Upper lobe of left lung (tissue), 4 donors: ENCODE measurements at regions not wholly inside any gene's neighbourhood (a gene's known extent, or its start where the extent isn't known, plus 50 kb on each side); places are given as distances from the start of the nearest gene placed in this dataset.

Experiments used
- POLR2AphosphoS5 ChIP-seq, 2 donors: sonication (generic); formaldehyde crosslinking; IDR thresholded peaks; one replicate each; pipeline ENCODE4 v1.5.1; 2017; ENCODE audit warnings: antibody characterized with exemption in 2 of 2
- TF ChIP-seq, protein P1 (sequence below), 6 experiments: fragments of 450-650 bp in 4 of 6; fragments of 200-600 bp in 2 of 6; sonication (generic) in 2 of 6; IDR thresholded peaks; one replicate each; pipeline ENCODE4 v1.5.1; 2016 to 2019; ENCODE audit warnings: antibody characterized with exemption in 6 of 6

DNA sequence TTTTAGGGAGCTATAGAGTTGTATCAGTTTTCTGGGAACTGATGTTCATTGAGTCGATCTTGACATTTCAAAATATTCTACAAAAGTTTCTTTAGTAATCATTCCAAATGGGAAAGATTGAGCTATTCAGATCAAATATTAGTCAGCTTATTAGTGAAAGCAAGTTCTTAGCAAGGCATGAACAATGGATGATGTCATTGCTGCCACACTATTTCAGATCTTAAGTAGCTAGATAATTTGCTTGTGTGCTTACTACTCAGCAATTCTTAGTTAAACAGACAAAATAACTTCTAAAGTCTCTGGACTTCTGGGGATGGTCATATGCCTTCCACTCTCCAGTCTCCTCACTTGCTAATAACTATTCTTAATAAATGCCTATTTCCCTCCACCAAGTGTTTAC is 69.0 kb upstream of the CDH8 start:
- TF ChIP-seq, protein P1, sequence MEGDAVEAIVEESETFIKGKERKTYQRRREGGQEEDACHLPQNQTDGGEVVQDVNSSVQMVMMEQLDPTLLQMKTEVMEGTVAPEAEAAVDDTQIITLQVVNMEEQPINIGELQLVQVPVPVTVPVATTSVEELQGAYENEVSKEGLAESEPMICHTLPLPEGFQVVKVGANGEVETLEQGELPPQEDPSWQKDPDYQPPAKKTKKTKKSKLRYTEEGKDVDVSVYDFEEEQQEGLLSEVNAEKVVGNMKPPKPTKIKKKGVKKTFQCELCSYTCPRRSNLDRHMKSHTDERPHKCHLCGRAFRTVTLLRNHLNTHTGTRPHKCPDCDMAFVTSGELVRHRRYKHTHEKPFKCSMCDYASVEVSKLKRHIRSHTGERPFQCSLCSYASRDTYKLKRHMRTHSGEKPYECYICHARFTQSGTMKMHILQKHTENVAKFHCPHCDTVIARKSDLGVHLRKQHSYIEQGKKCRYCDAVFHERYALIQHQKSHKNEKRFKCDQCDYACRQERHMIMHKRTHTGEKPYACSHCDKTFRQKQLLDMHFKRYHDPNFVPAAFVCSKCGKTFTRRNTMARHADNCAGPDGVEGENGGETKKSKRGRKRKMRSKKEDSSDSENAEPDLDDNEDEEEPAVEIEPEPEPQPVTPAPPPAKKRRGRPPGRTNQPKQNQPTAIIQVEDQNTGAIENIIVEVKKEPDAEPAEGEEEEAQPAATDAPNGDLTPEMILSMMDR (IDR thresholded peaks at IDR 0.05): no peak
- TF ChIP-seq POLR2AphosphoS5 (IDR thresholded peaks at IDR 0.05): no peak
